ENCODE measurements at regions not wholly inside any gene's neighbourhood (a gene's known extent, or its start where the extent isn't known, plus 50 kb on each side); places are given as distances from the start of the nearest gene placed in this dataset.

DNA sequence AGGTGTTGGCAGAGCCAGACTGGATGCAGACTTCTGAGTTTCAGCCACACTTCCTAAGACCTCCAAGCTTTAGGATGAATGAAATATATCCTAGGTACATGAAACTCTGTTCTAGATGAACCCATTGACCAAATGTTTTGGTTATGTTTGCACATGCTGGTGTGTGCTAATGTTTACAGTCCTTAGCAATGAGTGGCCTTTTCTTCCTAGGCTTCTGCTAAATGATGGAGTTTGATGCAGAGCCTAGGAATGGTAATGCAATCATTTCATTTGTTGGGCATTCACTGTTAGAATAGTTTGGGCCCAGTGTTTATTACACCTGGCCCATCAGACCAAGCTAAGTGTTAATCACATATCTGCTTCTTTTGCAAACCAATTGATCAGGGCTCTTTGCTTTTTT is 464.7 kb downstream of the MEIS1 start:
- Histone ChIP-seq H3K4me1 (ENCODE audit: control insufficient read depth, insufficient read depth, low read length) (no peaks in the 10 kb centered on the region), H3K36me3 (ENCODE audit: control insufficient read depth, insufficient read depth, low read length) (no peaks in the 10 kb centered on the region), H3K9me3 (ENCODE audit: control insufficient read depth, insufficient read depth, low read length) (no peaks in the 10 kb centered on the region), H3K4me3 (ENCODE audit: low read length) (no peak overlapping the region), H3K27me3 (ENCODE audit: control insufficient read depth, insufficient read depth, low read length) (no peaks in the 10 kb centered on the region), H3K27ac (ENCODE audit: low read length) (no peak overlapping the region)
- DNase-seq (ENCODE audit: low read depth, low spot score), result no peak

GRCh38 chr2:66901344-66901743 is 466.4 kb downstream of the MEIS1 start:
- Histone ChIP-seq H3K4me3 (ENCODE audit: low read length) (no peak overlapping the region), H3K9me3 (ENCODE audit: control insufficient read depth, insufficient read depth, low read length) (no peaks in the 10 kb centered on the region), H3K36me3 (ENCODE audit: control insufficient read depth, insufficient read depth, low read length) (no peaks in the 10 kb centered on the region), H3K27me3 (ENCODE audit: control insufficient read depth, insufficient read depth, low read length) (no peaks in the 10 kb centered on the region), H3K4me1 (ENCODE audit: control insufficient read depth, insufficient read depth, low read length) (no peaks in the 10 kb centered on the region), H3K27ac (ENCODE audit: low read length) (no peak overlapping the region)
- no peak for DNase-seq (ENCODE audit: low read depth, low spot score)
- no CpG with 5 or more reads among the region's 3 CpGs for WGBS (ENCODE audit: insufficient coverage, insufficient read length)

DNA sequence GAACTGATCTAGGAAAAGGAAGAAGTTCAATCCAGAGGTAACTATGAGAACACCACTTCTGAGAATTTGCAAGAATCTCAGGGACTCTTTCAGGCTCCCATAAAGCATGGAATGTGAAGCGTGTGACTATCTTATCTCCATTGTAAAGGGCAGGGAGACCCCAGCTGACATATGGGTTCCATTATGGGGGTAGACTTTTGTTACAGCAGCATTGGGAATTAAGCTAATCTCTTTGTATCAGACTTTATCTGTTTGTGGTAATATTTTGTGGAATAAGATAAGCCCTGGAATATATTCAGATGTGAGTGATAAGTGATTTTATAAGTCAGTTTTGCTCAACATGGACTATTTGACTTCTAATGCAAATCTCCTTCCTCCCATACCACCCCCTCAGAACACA is 468.3 kb downstream of the MEIS1 start:
- Histone ChIP-seq H3K4me3 (ENCODE audit: low read length) (no peak overlapping the region), H3K36me3 (ENCODE audit: control insufficient read depth, insufficient read depth, low read length) (no peaks in the 10 kb centered on the region), H3K27ac (ENCODE audit: low read length) (no peak overlapping the region), H3K9me3 (ENCODE audit: control insufficient read depth, insufficient read depth, low read length) (no peaks in the 10 kb centered on the region), H3K27me3 (ENCODE audit: control insufficient read depth, insufficient read depth, low read length) (no peaks in the 10 kb centered on the region), H3K4me1 (ENCODE audit: control insufficient read depth, insufficient read depth, low read length) (no peaks in the 10 kb centered on the region)
- no peak for DNase-seq (ENCODE audit: low read depth, low spot score)
- WGBS (ENCODE audit: insufficient coverage, insufficient read length), result no CpG with 5 or more reads among the region's 1 CpG

DNA sequence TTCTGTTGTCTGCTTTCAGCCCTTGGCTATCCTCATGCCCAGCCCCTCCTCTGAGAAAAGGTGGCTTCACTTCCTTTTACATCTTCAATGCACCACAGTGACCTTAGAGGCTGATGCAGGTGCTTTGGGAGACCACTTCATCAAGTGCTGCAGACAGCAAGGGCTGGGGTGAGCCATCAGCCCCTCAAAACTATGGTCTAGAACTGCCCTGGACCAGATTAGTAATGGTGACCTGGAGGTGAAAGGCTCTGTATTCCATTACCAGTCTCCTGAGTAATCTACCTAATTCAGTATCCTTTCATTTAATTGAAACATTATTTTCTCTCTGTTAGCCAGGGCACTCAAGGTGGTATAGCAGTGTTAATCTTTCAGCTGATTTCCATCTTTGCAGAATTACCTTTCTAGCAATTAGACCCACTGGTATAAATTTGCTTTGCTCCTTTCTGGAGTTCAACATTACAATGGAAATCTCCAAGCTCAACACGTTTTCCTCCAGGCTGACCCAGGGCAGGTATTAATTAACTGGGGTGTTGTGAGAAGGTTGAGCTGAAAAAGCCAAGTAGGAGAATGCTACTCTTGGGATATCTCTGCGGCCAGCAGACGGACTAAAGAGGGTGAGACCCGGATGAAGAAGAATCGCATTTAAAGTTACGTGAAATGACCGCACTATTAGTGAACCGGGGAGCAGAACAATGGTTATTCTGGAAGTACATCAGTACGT is 469.0 kb downstream of the MEIS1 start:
- no peak for DNase-seq (ENCODE audit: low read depth, low spot score)
- Histone ChIP-seq H3K36me3 (ENCODE audit: control insufficient read depth, insufficient read depth, low read length) (no peaks in the 10 kb centered on the region), H3K9me3 (ENCODE audit: control insufficient read depth, insufficient read depth, low read length) (no peaks in the 10 kb centered on the region), H3K27ac (ENCODE audit: low read length) (no peak overlapping the region), H3K27me3 (ENCODE audit: control insufficient read depth, insufficient read depth, low read length) (no peaks in the 10 kb centered on the region), H3K4me3 (ENCODE audit: low read length) (no peak overlapping the region), H3K4me1 (ENCODE audit: control insufficient read depth, insufficient read depth, low read length) (no peaks in the 10 kb centered on the region)
- no CpG with 5 or more reads among the region's 9 CpGs for WGBS (ENCODE audit: insufficient coverage, insufficient read length)

GRCh38 chr2:66915237-66915636 is 480.3 kb downstream of the MEIS1 start:
- no CpG with 5 or more reads among the region's 2 CpGs for WGBS (ENCODE audit: insufficient coverage, insufficient read length)
- Histone ChIP-seq H3K27ac (ENCODE audit: low read length) (no peak overlapping the region), H3K4me3 (ENCODE audit: low read length) (no peak overlapping the region), H3K4me1 (ENCODE audit: control insufficient read depth, insufficient read depth, low read length) (no peaks in the 10 kb centered on the region), H3K27me3 (ENCODE audit: control insufficient read depth, insufficient read depth, low read length) (no peaks in the 10 kb centered on the region), H3K9me3 (ENCODE audit: control insufficient read depth, insufficient read depth, low read length) (no peaks in the 10 kb centered on the region), H3K36me3 (ENCODE audit: control insufficient read depth, insufficient read depth, low read length) (no peaks in the 10 kb centered on the region)
- DNase-seq (ENCODE audit: low read depth, low spot score), result no peak

DNA sequence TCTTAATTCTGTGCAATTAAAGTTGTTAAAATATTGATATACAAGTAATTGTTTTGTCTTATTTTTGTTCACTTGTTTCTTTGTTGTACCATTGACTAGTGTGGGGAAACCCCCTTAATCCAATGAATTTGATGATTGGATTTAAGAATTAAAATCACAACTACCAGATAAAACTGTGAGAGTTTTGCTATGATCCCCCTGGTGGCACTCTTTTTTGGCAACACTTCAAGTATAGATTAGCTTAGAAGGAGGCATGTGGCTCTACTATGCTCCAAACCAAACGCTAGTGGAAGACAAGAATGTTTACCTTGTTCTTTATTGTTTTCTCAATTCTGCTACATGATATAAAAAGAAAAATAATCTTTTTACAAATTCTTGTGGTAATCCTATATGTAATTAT is 477.8 kb upstream of the ETAA1 start:
- no peak overlapping the region for H3K27ac ChIP-seq (ENCODE audit: low read length)
- H3K4me3 ChIP-seq (ENCODE audit: low read length), result no peak overlapping the region
- H3K4me1 ChIP-seq (ENCODE audit: control insufficient read depth, insufficient read depth, low read length), result no peaks in the 10 kb centered on the region
- no CpG with 5 or more reads among the region's 1 CpG for WGBS (ENCODE audit: insufficient coverage, insufficient read length)
- H3K27me3 ChIP-seq (ENCODE audit: control insufficient read depth, insufficient read depth, low read length), result no peaks in the 10 kb centered on the region
- H3K36me3 ChIP-seq (ENCODE audit: control insufficient read depth, insufficient read depth, low read length), result no peaks in the 10 kb centered on the region
- DNase-seq (ENCODE audit: low read depth, low spot score), result no peak
- no peaks in the 10 kb centered on the region for H3K9me3 ChIP-seq (ENCODE audit: control insufficient read depth, insufficient read depth, low read length)

DNA sequence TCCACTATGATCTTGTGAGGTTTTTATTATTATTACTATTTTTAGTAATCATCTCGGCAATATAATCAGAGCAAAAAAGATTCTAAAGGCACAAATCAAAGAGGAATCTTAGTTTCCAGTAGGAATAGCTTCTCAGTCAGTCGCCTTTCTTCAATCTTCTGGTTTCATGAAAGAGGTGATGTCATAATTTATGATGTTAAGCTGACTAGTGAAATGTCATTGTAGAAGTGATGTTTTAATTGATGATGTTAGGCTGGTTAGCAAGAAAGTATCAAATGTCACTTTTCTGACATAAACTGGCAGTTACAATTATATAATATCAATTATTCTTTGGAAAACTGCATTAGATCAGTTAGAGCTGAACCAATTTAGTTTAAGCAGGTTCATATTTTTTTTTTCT is 476.7 kb upstream of the ETAA1 start:
- Histone ChIP-seq H3K4me3 (ENCODE audit: low read length) (no peak overlapping the region), H3K36me3 (ENCODE audit: control insufficient read depth, insufficient read depth, low read length) (no peaks in the 10 kb centered on the region), H3K4me1 (ENCODE audit: control insufficient read depth, insufficient read depth, low read length) (no peaks in the 10 kb centered on the region), H3K9me3 (ENCODE audit: control insufficient read depth, insufficient read depth, low read length) (no peaks in the 10 kb centered on the region), H3K27ac (ENCODE audit: low read length) (no peak overlapping the region), H3K27me3 (ENCODE audit: control insufficient read depth, insufficient read depth, low read length) (no peaks in the 10 kb centered on the region)
- WGBS (ENCODE audit: insufficient coverage, insufficient read length), result no CpG with 5 or more reads among the region's 2 CpGs
- DNase-seq (ENCODE audit: low read depth, low spot score), result no peak

- DNase-seq (ENCODE audit: low read depth, low spot score), result no peak
- H3K4me3 ChIP-seq (ENCODE audit: low read length), result no peak overlapping the region
- no peaks in the 10 kb centered on the region for H3K9me3 ChIP-seq (ENCODE audit: control insufficient read depth, insufficient read depth, low read length)
- H3K4me1 ChIP-seq (ENCODE audit: control insufficient read depth, insufficient read depth, low read length), result no peaks in the 10 kb centered on the region
- H3K27me3 ChIP-seq (ENCODE audit: control insufficient read depth, insufficient read depth, low read length), result no peaks in the 10 kb centered on the region
- no peaks in the 10 kb centered on the region for H3K36me3 ChIP-seq (ENCODE audit: control insufficient read depth, insufficient read depth, low read length)
- no peak overlapping the region for H3K27ac ChIP-seq (ENCODE audit: low read length)
- WGBS (ENCODE audit: insufficient coverage, insufficient read length), result no CpG with 5 or more reads among the region's 1 CpG
These were observed 472.0 kb upstream of the ETAA1 start for GRCh38 chr2:66925128-66925527.

- Histone ChIP-seq H3K9me3 (ENCODE audit: control insufficient read depth, insufficient read depth, low read length) (no peaks in the 10 kb centered on the region), H3K27me3 (ENCODE audit: control insufficient read depth, insufficient read depth, low read length) (no peaks in the 10 kb centered on the region), H3K4me1 (ENCODE audit: control insufficient read depth, insufficient read depth, low read length) (no peaks in the 10 kb centered on the region), H3K27ac (ENCODE audit: low read length) (no peak overlapping the region), H3K4me3 (ENCODE audit: low read length) (no peak overlapping the region), H3K36me3 (ENCODE audit: control insufficient read depth, insufficient read depth, low read length) (no peaks in the 10 kb centered on the region)
- DNase-seq (ENCODE audit: low read depth, low spot score), result no peak
- no CpG with 5 or more reads among the region's 6 CpGs for WGBS (ENCODE audit: insufficient coverage, insufficient read length)
These were observed 470.5 kb upstream of the ETAA1 start for GRCh38 chr2:66926594-66927112.

DNA sequence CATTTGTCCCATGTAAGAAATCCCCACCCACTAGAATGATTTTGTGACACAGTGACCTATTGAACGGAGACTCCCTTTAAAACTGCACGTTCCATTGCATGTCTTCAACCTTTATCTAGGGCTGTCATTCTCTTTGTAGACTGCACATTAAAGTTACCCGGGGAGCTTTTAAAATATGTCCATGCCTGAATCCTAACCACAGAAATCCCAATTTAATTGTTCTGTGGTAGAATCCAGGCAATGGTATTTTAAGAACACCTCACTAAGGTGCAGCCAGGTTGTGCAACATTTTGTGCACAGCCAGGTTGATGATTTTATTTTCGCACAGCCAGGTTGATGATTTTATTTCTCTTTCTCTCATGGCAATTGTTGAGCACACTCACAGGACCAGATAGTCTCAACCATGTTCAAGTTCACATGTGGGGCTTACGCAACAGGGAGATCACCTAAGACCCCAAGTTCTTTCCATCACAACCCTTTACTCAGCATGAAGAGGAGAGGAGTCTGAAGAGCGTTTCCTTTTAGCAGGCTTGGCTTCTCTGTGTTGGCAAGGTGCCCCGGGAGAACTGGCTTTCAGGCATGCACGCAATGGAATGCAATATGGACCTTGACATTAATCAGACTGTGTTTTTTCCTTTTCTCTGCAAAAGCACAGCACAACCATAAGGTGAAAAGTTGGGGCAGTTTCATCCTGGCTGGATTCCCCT is 467.3 kb upstream of the ETAA1 start:
- H3K36me3 ChIP-seq (ENCODE audit: control insufficient read depth, insufficient read depth, low read length), result no peaks in the 10 kb centered on the region
- WGBS (ENCODE audit: insufficient coverage, insufficient read length), result no CpG with 5 or more reads among the region's 8 CpGs
- H3K27ac ChIP-seq (ENCODE audit: low read length), result no peak overlapping the region
- no peak overlapping the region for H3K4me3 ChIP-seq (ENCODE audit: low read length)
- H3K27me3 ChIP-seq (ENCODE audit: control insufficient read depth, insufficient read depth, low read length), result no peaks in the 10 kb centered on the region
- no peaks in the 10 kb centered on the region for H3K4me1 ChIP-seq (ENCODE audit: control insufficient read depth, insufficient read depth, low read length)
- DNase-seq (ENCODE audit: low read depth, low spot score), result no peak
- no peaks in the 10 kb centered on the region for H3K9me3 ChIP-seq (ENCODE audit: control insufficient read depth, insufficient read depth, low read length)

Data from iPS DF 6.9 (cell line).